Endothelial cell of umbilical vein (primary cell): ENCODE measurements at regions not wholly inside any gene's neighbourhood (a gene's known extent, or its start where the extent isn't known, plus 50 kb on each side); places are given as distances from the start of the nearest gene placed in this dataset.

Experiments used
- BruUV-seq: library from RNA; stranded (reverse); fragments of 400-500 nt; replicated peaks from 2 replicates; lab custom pipeline; 2021; lab: Mats Ljungman, UMichigan
- CTCF ChIA-PET: fragments of 300-600, 350-600 bp; sonication (Branson Sonifier 250); formaldehyde crosslinking; loops from one replicate; lab custom pipeline; 2021; ENCODE audit warnings: antibody characterized with exemption, inconsistent platforms; lab: Charles Lee
- POLR2A ChIA-PET: fragments of 300-600, 350-600 bp; sonication (Branson Sonifier 250); formaldehyde crosslinking; loops from one replicate; lab custom pipeline; 2021; ENCODE audit warnings: antibody characterized with exemption, inconsistent platforms; lab: Charles Lee
- DNase-seq: peaks from one replicate; pipeline ENCODE4 v3.0.0-alpha.2; 2011; ENCODE audit warnings: low read depth, low spot score
- FAIRE-seq: peaks from 2 replicates; lab custom pipeline; 2011; peaks lifted over from hg19 to GRCh38; lab: Jason Lieb, UNC
- H2AFZ ChIP-seq: 2 replicates; pipeline ENCODE4 v1.6.0; 2012; ENCODE audit warnings: low read depth, low read length, control low read depth, inconsistent platforms
- H3K27ac ChIP-seq: 2 replicates; pipeline ENCODE4 v1.5.1; 2011; ENCODE audit warnings: low read depth, mild to moderate bottlenecking, control low read depth, low read length, moderate library complexity; ENCODE audit not compliant: insufficient read depth
- H3K27me3 ChIP-seq, 2 experiments: 2 replicates each; pipeline versions ENCODE4 v1.6.0 to v1.6.1; 2011; ENCODE audit warnings: low read length in 2 of 2, mixed read lengths in 1 of 2; ENCODE audit not compliant: control insufficient read depth in 2 of 2, insufficient read depth in 2 of 2
- H3K36me3 ChIP-seq, 2 experiments: 2 replicates in 1 of 2; 3 replicates in 1 of 2; pipeline ENCODE4 v1.5.1; 2011; ENCODE audit warnings: low read length in 2 of 2, mild to moderate bottlenecking in 1 of 2, moderate library complexity in 1 of 2; ENCODE audit not compliant: control insufficient read depth in 2 of 2, insufficient read depth in 2 of 2; ENCODE audit errors: extremely low read depth in 1 of 2
- H3K4me1 ChIP-seq: 3 replicates; pipeline ENCODE4 v1.5.1; 2011; ENCODE audit warnings: mild to moderate bottlenecking, low read length; ENCODE audit not compliant: control insufficient read depth, insufficient read depth; ENCODE audit errors: extremely low read depth
- H3K4me2 ChIP-seq: 2 replicates; pipeline ENCODE4 v1.6.1; 2011; ENCODE audit warnings: low read length, control low read depth, mixed read lengths; ENCODE audit not compliant: insufficient read depth
- H3K4me3 ChIP-seq, 3 experiments: fragments of 200-600 bp in 1 of 3; sonication (generic), shearing (Covaris generic) in 1 of 3; replicated peaks in 1 of 3; 2 replicates each; pipeline ENCODE4 v1.5.1; 2011 to 2016; ENCODE audit warnings: control low read depth in 3 of 3, low read length in 3 of 3, mild to moderate bottlenecking in 2 of 3, inconsistent platforms in 1 of 3, low read depth in 1 of 3, moderate library complexity in 1 of 3; ENCODE audit not compliant: insufficient read depth in 1 of 3
- H3K79me2 ChIP-seq: 2 replicates; pipeline ENCODE4 v1.6.0; 2012; ENCODE audit warnings: low read length, inconsistent platforms; ENCODE audit not compliant: control insufficient read depth, insufficient read depth
- H3K9ac ChIP-seq: replicated peaks from 2 replicates; pipeline ENCODE3; 2011; ENCODE audit warnings: low read length, control low read depth; ENCODE audit not compliant: insufficient read depth; ENCODE audit errors: extremely low read depth
- H3K9me1 ChIP-seq: replicated peaks from 3 replicates; pipeline ENCODE4 v1.6.0; 2011; ENCODE audit warnings: mild to moderate bottlenecking, low read length; ENCODE audit not compliant: control insufficient read depth, insufficient read depth; ENCODE audit errors: extremely low read depth
- H3K9me3 ChIP-seq: replicated peaks from 2 replicates; pipeline ENCODE4 v1.5.1; 2012; ENCODE audit warnings: low read length, inconsistent platforms; ENCODE audit not compliant: control insufficient read depth, insufficient read depth
- H4K20me1 ChIP-seq: replicated peaks from 2 replicates; pipeline ENCODE3; 2011; ENCODE audit warnings: mild to moderate bottlenecking, low read length; ENCODE audit not compliant: control insufficient read depth, insufficient read depth; ENCODE audit errors: extremely low read depth
- CTCF ChIP-seq, 2 donors: IDR thresholded peaks; 1 replicate in 1 of 2; 2 replicates in 1 of 2; pipeline ENCODE4 v1.5.1; 2011; ENCODE audit warnings: low read length in 2 of 2, mild to moderate bottlenecking in 2 of 2, moderate library complexity in 2 of 2, control low read depth in 1 of 2, inconsistent platforms in 1 of 2, low read depth in 1 of 2; ENCODE audit not compliant: insufficient read depth in 1 of 2; ENCODE audit errors: extremely low read depth in 1 of 2
- EZH2 ChIP-seq: IDR thresholded peaks from 2 replicates; pipeline ENCODE4 v1.6.1; 2012; ENCODE audit warnings: borderline replicate concordance, low read depth, mild to moderate bottlenecking, moderate library complexity, low read length, inconsistent platforms; ENCODE audit not compliant: severe bottlenecking
- FOS ChIP-seq: IDR thresholded peaks from 2 replicates; pipeline ENCODE4 v1.6.1; 2011; ENCODE audit warnings: mild to moderate bottlenecking, low read length, moderate library complexity, borderline replicate concordance; ENCODE audit not compliant: insufficient read depth
- GATA2 ChIP-seq: IDR thresholded peaks from 2 replicates; pipeline ENCODE4 v1.7.0; 2011; ENCODE audit warnings: low read depth, mild to moderate bottlenecking, moderate library complexity, mixed read lengths, low read length; ENCODE audit not compliant: insufficient read length, insufficient read depth
- JUN ChIP-seq: IDR thresholded peaks from 2 replicates; pipeline ENCODE4 v1.6.1; 2011; ENCODE audit warnings: borderline replicate concordance, low read depth; ENCODE audit not compliant: insufficient read length, insufficient read depth
- MAX ChIP-seq: IDR thresholded peaks from 2 replicates; pipeline ENCODE4 v1.6.1; 2011; ENCODE audit not compliant: insufficient read depth, insufficient read length
- MYC ChIP-seq: IDR thresholded peaks from one replicate; pipeline ENCODE4 v1.6.1; 2011; ENCODE audit warnings: mild to moderate bottlenecking, low read depth, low read length
- POLR2A ChIP-seq: IDR thresholded peaks from 2 replicates; pipeline ENCODE4 v1.6.1; 2012; ENCODE audit warnings: low read depth, mild to moderate bottlenecking, control low read depth, low read length
- POLR2AphosphoS5 ChIP-seq: IDR thresholded peaks from 2 replicates; pipeline ENCODE4 v1.6.1; 2012; ENCODE audit warnings: low read depth, mild to moderate bottlenecking, control low read depth, low read length, moderate library complexity; ENCODE audit not compliant: insufficient read depth
- dilution Hi-C: fragments of 300-500 bp; cut with MboI; formaldehyde crosslinking; loops from one replicate; pipeline ENCODE4 v1.15.0; 2019; ENCODE audit warnings: low sequenced_read_pairs; ENCODE audit not compliant: extremely low pct_ligation_motif_present
- intact Hi-C: fragments of 100-400 bp; cut with micrococcal nuclease; formaldehyde crosslinking; loops from one replicate; pipeline ENCODE4 v1.10.0; 2022

GRCh38 chr18:66160007-66160406 is 409.2 kb downstream of the CDH7 start:
- intact Hi-C loops, result no loop called here

GRCh38 chr18:66159451-66159850 is 408.6 kb downstream of the CDH7 start:
- Histone ChIP-seq H3K9ac (no peak overlapping the region), H3K4me1 (no peaks in the 10 kb centered on the region), H3K27me3 (no peaks in the 10 kb centered on the region), H2AFZ (no peak overlapping the region), H3K9me3 (no peaks in the 10 kb centered on the region), H3K4me3 (no peak overlapping the region), H4K20me1 (no peaks in the 10 kb centered on the region), H3K9me1 (no peaks in the 10 kb centered on the region), H3K36me3 (no peaks in the 10 kb centered on the region), H3K4me2 (no peak overlapping the region), H3K27ac (no peak overlapping the region), H3K79me2 (no peaks in the 10 kb centered on the region)
- FAIRE-seq (no peak), DNase-seq (no peak)
- dilution Hi-C loops, result no loop called here
- BruUV-seq, result no TSS peak
- ChIA-PET POLR2A (no interaction called here), CTCF (no interaction called here)
- TF ChIP-seq POLR2A (no peak), MYC (no peak), GATA2 (no peak), CTCF (IDR thresholded peaks at IDR 0.05; ENCODE audit: extremely low read depth in 1 of 2, insufficient read depth in 1 of 2, low read depth in 1 of 2, low read length in 2 of 2) (no peak), MAX (no peak), POLR2AphosphoS5 (no peak), JUN (no peak), EZH2 (no peak), FOS (no peak)
- intact Hi-C loops, result no loop called here

More at GRCh38 chr18:66160007-66160406, 409.2 kb downstream of the CDH7 start:
- Histone ChIP-seq H3K4me3 (no peak overlapping the region), H3K9me1 (no peaks in the 10 kb centered on the region), H3K9ac (no peak overlapping the region), H2AFZ (no peak overlapping the region), H4K20me1 (no peaks in the 10 kb centered on the region), H3K27me3 (no peaks in the 10 kb centered on the region), H3K4me1 (no peaks in the 10 kb centered on the region), H3K4me2 (no peak overlapping the region), H3K79me2 (no peaks in the 10 kb centered on the region), H3K36me3 (no peaks in the 10 kb centered on the region), H3K9me3 (no peaks in the 10 kb centered on the region), H3K27ac (no peak overlapping the region)
- dilution Hi-C loops, result no loop called here
- ChIA-PET CTCF (no interaction called here), POLR2A (no interaction called here)
- no TSS peak for BruUV-seq
- TF ChIP-seq MYC (no peak), FOS (no peak), JUN (no peak)
- FAIRE-seq (no peak), DNase-seq (no peak)
